ENCODE measurements at regions not wholly inside any gene's neighbourhood (a gene's known extent, or its start where the extent isn't known, plus 50 kb on each side); places are given as distances from the start of the nearest gene placed in this dataset.

DNA sequence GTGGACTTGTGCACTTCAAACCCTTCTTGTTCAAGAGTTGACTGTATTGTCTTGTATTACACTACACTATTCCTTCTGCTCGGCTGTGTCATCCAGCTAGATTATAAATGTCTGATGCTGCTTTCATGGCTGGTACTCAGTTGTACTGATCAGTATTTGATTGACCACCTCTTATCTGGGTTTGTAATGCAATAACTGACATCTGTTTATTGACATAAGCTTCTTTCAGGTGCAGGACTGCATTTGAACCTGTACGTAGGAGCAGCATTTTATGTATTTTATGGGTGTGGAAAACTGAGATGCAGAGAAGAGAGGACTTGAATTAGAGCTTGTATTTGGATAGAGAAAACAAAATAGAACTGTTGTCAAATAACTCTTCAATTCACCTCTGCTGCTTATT, 309.2 kb downstream of the FGF9 start:
- no peaks in the 10 kb centered on the region for H3K36me3 ChIP-seq (replicated peaks in 1 of 2; ENCODE audit: control extremely low read depth in 1 of 2, control insufficient read depth in 1 of 2, extremely low read depth in 1 of 2, insufficient read depth in 2 of 2, low read length in 1 of 2)
- H3K4me3 Mint-ChIP-seq, result no peak overlapping the region
- no peaks in the 10 kb centered on the region for H3K4me1 Mint-ChIP-seq
- no peak overlapping the region for H2AFZ ChIP-seq (ENCODE audit: insufficient read depth, low read depth, low read length, poor library complexity, severe bottlenecking)
- H3K9me3 ChIP-seq (ENCODE audit: control extremely low read depth in 1 of 3, control insufficient read depth in 2 of 3, insufficient read depth in 1 of 3, low read length in 2 of 3), result no peaks in the 10 kb centered on the region
- no peak overlapping the region for H3K27ac Mint-ChIP-seq
- no peak overlapping the region for H3K4me3 ChIP-seq (ENCODE audit: control extremely low read depth in 1 of 5, extremely low read depth in 1 of 5, insufficient read depth in 1 of 5, low read depth in 2 of 5, low read length in 4 of 5)
- no peak overlapping the region for H3K27ac ChIP-seq (ENCODE audit: low read length in 2 of 2)
- DNase-seq, result no peak
- intact Hi-C loops (cut with micrococcal nuclease), result no loop called here
- H4K20me1 ChIP-seq (ENCODE audit: control insufficient read depth, insufficient read depth, low read length, poor library complexity, severe bottlenecking), result no peaks in the 10 kb centered on the region
- 80% methylated on average over 1 of the region's 2 CpGs for WGBS (ENCODE audit: insufficient coverage)
- no peaks in the 10 kb centered on the region for H3K27me3 Mint-ChIP-seq
- POLR2A ChIA-PET, result no interaction called here
- no peaks in the 10 kb centered on the region for H3K4me1 ChIP-seq (ENCODE audit: control insufficient read depth in 2 of 2, insufficient read depth in 2 of 2, low read length in 2 of 2)
- no peak for ATAC-seq (ENCODE audit: low read depth)
- no peaks in the 10 kb centered on the region for H3K79me2 ChIP-seq (ENCODE audit: control insufficient read depth, insufficient read depth, low read length)
- no peaks in the 10 kb centered on the region for H3K27me3 ChIP-seq (replicated peaks in 1 of 4; ENCODE audit: control extremely low read depth in 1 of 4, control insufficient read depth in 3 of 4, insufficient read depth in 4 of 4, low read length in 3 of 4)
- TF ChIP-seq, protein P1, sequence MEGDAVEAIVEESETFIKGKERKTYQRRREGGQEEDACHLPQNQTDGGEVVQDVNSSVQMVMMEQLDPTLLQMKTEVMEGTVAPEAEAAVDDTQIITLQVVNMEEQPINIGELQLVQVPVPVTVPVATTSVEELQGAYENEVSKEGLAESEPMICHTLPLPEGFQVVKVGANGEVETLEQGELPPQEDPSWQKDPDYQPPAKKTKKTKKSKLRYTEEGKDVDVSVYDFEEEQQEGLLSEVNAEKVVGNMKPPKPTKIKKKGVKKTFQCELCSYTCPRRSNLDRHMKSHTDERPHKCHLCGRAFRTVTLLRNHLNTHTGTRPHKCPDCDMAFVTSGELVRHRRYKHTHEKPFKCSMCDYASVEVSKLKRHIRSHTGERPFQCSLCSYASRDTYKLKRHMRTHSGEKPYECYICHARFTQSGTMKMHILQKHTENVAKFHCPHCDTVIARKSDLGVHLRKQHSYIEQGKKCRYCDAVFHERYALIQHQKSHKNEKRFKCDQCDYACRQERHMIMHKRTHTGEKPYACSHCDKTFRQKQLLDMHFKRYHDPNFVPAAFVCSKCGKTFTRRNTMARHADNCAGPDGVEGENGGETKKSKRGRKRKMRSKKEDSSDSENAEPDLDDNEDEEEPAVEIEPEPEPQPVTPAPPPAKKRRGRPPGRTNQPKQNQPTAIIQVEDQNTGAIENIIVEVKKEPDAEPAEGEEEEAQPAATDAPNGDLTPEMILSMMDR (IDR thresholded peaks at IDR 0.05), result no peak
- no peak overlapping the region for H3K9ac ChIP-seq (ENCODE audit: low read length)
- CTCF ChIA-PET, result interaction anchor here (0.6 kb wide), 1 partner anchor 213 kb away, joined by 3 read pairs; no protein-coding TSS in a partner anchor
- no peak overlapping the region for H3K4me2 ChIP-seq (replicated peaks; ENCODE audit: low read depth, low read length, poor library complexity, severe bottlenecking)
- H3K9me3 Mint-ChIP-seq (ENCODE audit: insufficient read depth), result no peaks in the 10 kb centered on the region

DNA sequence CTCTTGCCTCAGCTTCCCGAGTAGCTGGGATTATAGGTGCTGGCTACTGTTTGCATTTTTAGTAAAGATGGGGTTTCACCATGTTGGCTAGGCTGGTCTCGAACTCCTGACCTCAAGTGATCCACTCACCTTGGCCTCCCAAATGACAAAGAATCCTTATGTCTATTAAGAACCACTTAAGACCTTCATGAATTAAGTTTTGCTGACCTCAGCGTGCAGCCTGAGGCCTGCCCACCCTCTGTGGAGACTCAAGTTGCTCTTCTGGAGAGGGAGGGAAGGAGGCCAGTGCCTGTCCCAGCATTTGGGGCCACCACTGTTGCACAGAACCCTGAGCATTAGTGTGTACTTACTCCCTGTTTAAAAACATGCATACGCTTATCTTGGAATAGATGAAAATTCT, 313.3 kb downstream of the FGF9 start:
- H3K27me3 Mint-ChIP-seq, result no peaks in the 10 kb centered on the region
- Histone ChIP-seq H4K20me1 (ENCODE audit: control insufficient read depth, insufficient read depth, low read length, poor library complexity, severe bottlenecking) (no peaks in the 10 kb centered on the region), H3K79me2 (ENCODE audit: control insufficient read depth, insufficient read depth, low read length) (no peaks in the 10 kb centered on the region), H3K36me3 (replicated peaks in 1 of 2; ENCODE audit: control extremely low read depth in 1 of 2, control insufficient read depth in 1 of 2, extremely low read depth in 1 of 2, insufficient read depth in 2 of 2, low read length in 1 of 2) (no peaks in the 10 kb centered on the region), H3K27me3 (replicated peaks in 1 of 4; ENCODE audit: control extremely low read depth in 1 of 4, control insufficient read depth in 3 of 4, insufficient read depth in 4 of 4, low read length in 3 of 4) (no peaks in the 10 kb centered on the region), H3K9me3 (ENCODE audit: control extremely low read depth in 1 of 3, control insufficient read depth in 2 of 3, insufficient read depth in 1 of 3, low read length in 2 of 3) (no peaks in the 10 kb centered on the region), H3K4me3 (ENCODE audit: control extremely low read depth in 1 of 5, extremely low read depth in 1 of 5, insufficient read depth in 1 of 5, low read depth in 2 of 5, low read length in 4 of 5) (no peak overlapping the region), H2AFZ (ENCODE audit: insufficient read depth, low read depth, low read length, poor library complexity, severe bottlenecking) (no peak overlapping the region), H3K4me1 (ENCODE audit: control insufficient read depth in 2 of 2, insufficient read depth in 2 of 2, low read length in 2 of 2) (no peaks in the 10 kb centered on the region), H3K4me2 (replicated peaks; ENCODE audit: low read depth, low read length, poor library complexity, severe bottlenecking) (no peak overlapping the region), H3K27ac (ENCODE audit: low read length in 2 of 2) (no peak overlapping the region), H3K9ac (ENCODE audit: low read length) (no peak overlapping the region)
- CTCF ChIA-PET, result no interaction called here
- H3K27ac Mint-ChIP-seq, result no peak overlapping the region
- POLR2A ChIA-PET, result no interaction called here
- no peaks in the 10 kb centered on the region for H3K9me3 Mint-ChIP-seq (ENCODE audit: insufficient read depth)
- H3K4me3 Mint-ChIP-seq, result no peak overlapping the region
- DNase-seq, result no peak
- intact Hi-C loops (cut with micrococcal nuclease), result no loop called here
- no peak for ATAC-seq (ENCODE audit: low read depth)
- 83% methylated on average over 1 of the region's 4 CpGs for WGBS (ENCODE audit: insufficient coverage)
- TF ChIP-seq EZH2 (IDR thresholded peaks at IDR 0.05; ENCODE audit: borderline replicate concordance, insufficient read depth, low read depth, low read length, poor library complexity, severe bottlenecking), result no peak
- TF ChIP-seq, protein P1 (IDR thresholded peaks at IDR 0.05), result no peak
- no peaks in the 10 kb centered on the region for H3K4me1 Mint-ChIP-seq

Measured in B cell (primary cell).